Mesenchymal stem cell (in vitro differentiated cells and primary cell): ENCODE measurements at regions not wholly inside any gene's neighbourhood (a gene's known extent, or its start where the extent isn't known, plus 50 kb on each side); places are given as distances from the start of the nearest gene placed in this dataset.

Experiments used
- DNase-seq: peaks from one replicate; pipeline ENCODE4 v3.0.0-alpha.2; 2013
- H2AFZ ChIP-seq: one replicate; pipeline ENCODE4 v1.6.1; 2013; ENCODE audit warnings: low read depth, mild to moderate bottlenecking, control low read depth, inconsistent platforms, low read length, moderate library complexity
- H2AK5ac ChIP-seq: 2 replicates; pipeline ENCODE4 v1.6.1; 2013; ENCODE audit warnings: low read length, moderate library complexity, mild to moderate bottlenecking, inconsistent platforms; ENCODE audit not compliant: severe bottlenecking
- H2BK120ac ChIP-seq: one replicate; pipeline ENCODE4 v1.6.1; 2013; ENCODE audit warnings: low read depth, mild to moderate bottlenecking, inconsistent platforms, low read length, moderate library complexity
- H2BK12ac ChIP-seq, 2 experiments: one replicate each; pipeline ENCODE4 v1.6.1; 2013; ENCODE audit warnings: inconsistent platforms in 2 of 2, low read length in 2 of 2, mild to moderate bottlenecking in 2 of 2, moderate library complexity in 2 of 2, control low read depth in 1 of 2
- H2BK15ac ChIP-seq: one replicate; pipeline ENCODE4 v1.6.1; 2013; ENCODE audit warnings: mild to moderate bottlenecking, low read depth, inconsistent platforms; ENCODE audit not compliant: poor library complexity, severe bottlenecking
- H2BK5ac ChIP-seq: 2 replicates; pipeline ENCODE4 v1.6.1; 2013; ENCODE audit warnings: low read depth, mild to moderate bottlenecking, low read length, control low read depth, inconsistent platforms; ENCODE audit not compliant: poor library complexity, severe bottlenecking
- H3K14ac ChIP-seq, 2 experiments: one replicate each; pipeline ENCODE4 v1.6.1; 2013; ENCODE audit warnings: inconsistent platforms in 2 of 2, low read length in 2 of 2, control low read depth in 1 of 2, mild to moderate bottlenecking in 1 of 2, moderate library complexity in 1 of 2
- H3K18ac ChIP-seq, 2 experiments: one replicate each; pipeline ENCODE4 v1.6.1; 2013; ENCODE audit warnings: inconsistent platforms in 2 of 2, low read length in 2 of 2, control low read depth in 1 of 2, low read depth in 1 of 2, mild to moderate bottlenecking in 1 of 2
- H3K23ac ChIP-seq, 2 experiments: one replicate each; pipeline ENCODE4 v1.6.1; 2013; ENCODE audit warnings: inconsistent platforms in 2 of 2, low read length in 2 of 2, mild to moderate bottlenecking in 2 of 2, moderate library complexity in 2 of 2, control low read depth in 1 of 2
- H3K27ac ChIP-seq: 2 replicates; pipeline ENCODE4 v1.5.1; 2013; ENCODE audit warnings: mild to moderate bottlenecking, moderate library complexity, low read length, control low read depth, inconsistent platforms; ENCODE audit not compliant: poor library complexity, severe bottlenecking
- H3K27me3 ChIP-seq, 2 experiments: 2 replicates each; pipeline versions ENCODE4 v1.6.1 to v1.7.0; 2013; ENCODE audit warnings: low read length in 2 of 2, mild to moderate bottlenecking in 2 of 2, moderate library complexity in 2 of 2, control low read depth in 1 of 2, inconsistent platforms in 1 of 2; ENCODE audit not compliant: control insufficient read depth in 1 of 2, insufficient read depth in 1 of 2
- H3K36me3 ChIP-seq, 2 experiments: 2 replicates each; pipeline versions ENCODE4 v1.6.1 to v1.7.0; 2013; ENCODE audit warnings: low read length in 2 of 2, control low read depth in 1 of 2, inconsistent platforms in 1 of 2, low read depth in 1 of 2, mild to moderate bottlenecking in 1 of 2; ENCODE audit not compliant: insufficient read depth in 2 of 2, control insufficient read depth in 1 of 2
- H3K4ac ChIP-seq, 2 experiments: one replicate each; pipeline ENCODE4 v1.6.1; 2013; ENCODE audit warnings: inconsistent platforms in 2 of 2, low read length in 2 of 2, mild to moderate bottlenecking in 2 of 2, moderate library complexity in 2 of 2, control low read depth in 1 of 2, low read depth in 1 of 2
- H3K4me1 ChIP-seq: 2 replicates; pipeline ENCODE4 v1.6.1; 2013; ENCODE audit warnings: low read depth, low read length, control low read depth; ENCODE audit not compliant: control insufficient read depth, insufficient read depth
- H3K4me2 ChIP-seq: 2 replicates; pipeline ENCODE4 v1.6.1; 2013; ENCODE audit warnings: low read length, mild to moderate bottlenecking, inconsistent platforms; ENCODE audit not compliant: poor library complexity, severe bottlenecking
- H3K4me3 ChIP-seq, 2 experiments: 2 replicates each; pipeline versions ENCODE4 v1.5.1 to v1.7.0; 2013; ENCODE audit warnings: low read length in 2 of 2, mild to moderate bottlenecking in 2 of 2, control low read depth in 1 of 2, low read depth in 1 of 2; ENCODE audit not compliant: insufficient read depth in 1 of 2
- H3K79me1 ChIP-seq: replicated peaks from 2 replicates; pipeline ENCODE4 v1.6.1; 2013; ENCODE audit warnings: mild to moderate bottlenecking, control low read depth, low read length, inconsistent platforms; ENCODE audit not compliant: poor library complexity, severe bottlenecking
- H3K9ac ChIP-seq: 2 replicates; pipeline ENCODE4 v1.7.0; 2013; ENCODE audit warnings: mild to moderate bottlenecking, low read length, moderate library complexity
- H3K9me3 ChIP-seq: 2 replicates; pipeline ENCODE4 v1.7.0; 2013; ENCODE audit warnings: mild to moderate bottlenecking, low read length; ENCODE audit not compliant: control insufficient read depth
- H4K8ac ChIP-seq: one replicate; pipeline ENCODE4 v1.6.1; 2013; ENCODE audit warnings: inconsistent platforms, mild to moderate bottlenecking, low read length, moderate library complexity
- H4K91ac ChIP-seq: one replicate; pipeline ENCODE4 v1.6.1; 2013; ENCODE audit warnings: mild to moderate bottlenecking, low read length, inconsistent platforms
- WGBS: methylation state at CpG from one replicate; pipeline ENCODE4 v1.1.7; 2013; ENCODE audit warnings: mixed read lengths; 5-methylcytosine and 5-hydroxymethylcytosine counted together

GRCh38 chr3:83729576-83729975 lies 1229.2 kb upstream of the CADM2 start:
- Histone ChIP-seq H3K9ac (no peak overlapping the region), H3K14ac (no peak overlapping the region), H2AFZ (no peak overlapping the region), H3K79me1 (no peaks in the 10 kb centered on the region), H2BK15ac (no peak overlapping the region), H3K36me3 (no peaks in the 10 kb centered on the region), H3K4me2 (no peak overlapping the region), H3K9me3 (peaks cover 37% of the 10 kb centered on the region), H2BK5ac (no peak overlapping the region), H3K23ac (no peak overlapping the region), H4K91ac (no peak overlapping the region), H3K27me3 (no peaks in the 10 kb centered on the region), H2BK12ac (no peak overlapping the region), H3K4me3 (no peak overlapping the region), H2AK5ac (no peak overlapping the region), H3K4me1 (no peaks in the 10 kb centered on the region), H3K27ac (no peak overlapping the region), H4K8ac (no peak overlapping the region), H2BK120ac (no peak overlapping the region), H3K18ac (no peak overlapping the region), H3K4ac (no peak overlapping the region)
- no CpG with 5 or more reads among the region's 1 CpG for WGBS
- DNase-seq, result no peak

- 95% methylated on average over 2 of the region's 4 CpGs for WGBS
- no peak overlapping the region for H3K9ac ChIP-seq
- no peak overlapping the region for H2BK120ac ChIP-seq
- no peak for DNase-seq
- H3K4me1 ChIP-seq, result no peaks in the 10 kb centered on the region
- no peak overlapping the region for H2BK15ac ChIP-seq
- no peaks in the 10 kb centered on the region for H3K79me1 ChIP-seq
- H3K4me3 ChIP-seq, result no peak overlapping the region
- H4K91ac ChIP-seq, result no peak overlapping the region
- H4K8ac ChIP-seq, result no peak overlapping the region
- H2BK12ac ChIP-seq, result no peak overlapping the region
- no peak overlapping the region for H3K4ac ChIP-seq
- peaks cover 23% of the 10 kb centered on the region for H3K9me3 ChIP-seq
- no peak overlapping the region for H2AK5ac ChIP-seq
- no peak overlapping the region for H3K23ac ChIP-seq
- H3K4me2 ChIP-seq, result no peak overlapping the region
- no peak overlapping the region for H2BK5ac ChIP-seq
- H3K18ac ChIP-seq, result no peak overlapping the region
- no peak overlapping the region for H3K27ac ChIP-seq
- no peaks in the 10 kb centered on the region for H3K27me3 ChIP-seq
- H3K36me3 ChIP-seq, result no peaks in the 10 kb centered on the region
- H2AFZ ChIP-seq, result no peak overlapping the region
- H3K14ac ChIP-seq, result no peak overlapping the region
Observed at GRCh38 chr3:83734656-83735055, 1224.1 kb upstream of the CADM2 start.

GRCh38 chr3:83738202-83738601 lies 1220.6 kb upstream of the CADM2 start:
- no peak overlapping the region for H3K23ac ChIP-seq
- H3K9ac ChIP-seq, result no peak overlapping the region
- no peaks in the 10 kb centered on the region for H3K27me3 ChIP-seq
- H3K36me3 ChIP-seq, result no peaks in the 10 kb centered on the region
- no peak overlapping the region for H3K4ac ChIP-seq
- no peak overlapping the region for H2AK5ac ChIP-seq
- H2BK120ac ChIP-seq, result no peak overlapping the region
- no peaks in the 10 kb centered on the region for H3K79me1 ChIP-seq
- H2BK5ac ChIP-seq, result no peak overlapping the region
- DNase-seq, result no peak
- no peak overlapping the region for H2BK15ac ChIP-seq
- H3K14ac ChIP-seq, result no peak overlapping the region
- H3K18ac ChIP-seq, result no peak overlapping the region
- whole genome bisulfite sequencing, result 83% methylated on average over 4 of the region's 4 CpGs
- no peak overlapping the region for H2AFZ ChIP-seq
- no peak overlapping the region for H4K91ac ChIP-seq
- no peaks in the 10 kb centered on the region for H3K4me1 ChIP-seq
- H3K27ac ChIP-seq, result no peak overlapping the region
- no peak overlapping the region for H2BK12ac ChIP-seq
- H3K4me3 ChIP-seq, result no peak overlapping the region
- peaks cover 21% of the 10 kb centered on the region for H3K9me3 ChIP-seq
- H4K8ac ChIP-seq, result no peak overlapping the region
- no peak overlapping the region for H3K4me2 ChIP-seq

GRCh38 chr3:83740504-83740903 lies 1218.3 kb upstream of the CADM2 start:
- no peak overlapping the region for H2AFZ ChIP-seq
- no peaks in the 10 kb centered on the region for H3K27me3 ChIP-seq
- H3K4me2 ChIP-seq, result no peak overlapping the region
- H3K23ac ChIP-seq, result no peak overlapping the region
- H3K27ac ChIP-seq, result no peak overlapping the region
- no peaks in the 10 kb centered on the region for H3K36me3 ChIP-seq
- H3K4me1 ChIP-seq, result no peaks in the 10 kb centered on the region
- DNase-seq, result no peak
- H2BK120ac ChIP-seq, result no peak overlapping the region
- no peaks in the 10 kb centered on the region for H3K79me1 ChIP-seq
- no peak overlapping the region for H4K91ac ChIP-seq
- H2AK5ac ChIP-seq, result no peak overlapping the region
- WGBS, result no CpG with 5 or more reads among the region's 1 CpG
- no peak overlapping the region for H3K4me3 ChIP-seq
- H4K8ac ChIP-seq, result no peak overlapping the region
- H2BK12ac ChIP-seq, result no peak overlapping the region
- no peak overlapping the region for H3K14ac ChIP-seq
- H3K9ac ChIP-seq, result no peak overlapping the region
- no peak overlapping the region for H2BK15ac ChIP-seq
- H3K9me3 ChIP-seq, result peaks cover 8% of the 10 kb centered on the region
- H2BK5ac ChIP-seq, result no peak overlapping the region
- H3K18ac ChIP-seq, result no peak overlapping the region
- no peak overlapping the region for H3K4ac ChIP-seq
